ENCODE measurements at regions not wholly inside any gene's neighbourhood (a gene's known extent, or its start where the extent isn't known, plus 50 kb on each side); places are given as distances from the start of the nearest gene placed in this dataset.

DNA sequence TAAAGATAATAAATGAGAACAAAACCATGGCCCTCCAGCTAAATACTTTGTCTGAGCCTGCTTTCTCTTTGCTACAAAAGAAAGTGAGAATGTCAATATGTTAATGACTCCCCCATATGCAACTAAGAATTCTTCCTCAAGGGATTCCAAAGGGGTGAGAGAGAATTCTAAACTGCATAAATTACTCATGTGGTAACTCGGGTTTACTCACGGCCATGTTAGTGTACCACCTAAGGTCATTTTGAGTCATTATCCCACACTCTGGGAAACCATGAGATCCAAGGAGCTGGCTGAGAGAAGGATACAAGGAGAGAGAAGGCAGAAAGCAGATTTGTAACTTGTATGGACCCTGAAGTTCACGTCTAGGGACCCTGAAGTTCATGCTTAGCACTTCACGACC is 190.3 kb downstream of the DHX15 start:
- H3K4me1 ChIP-seq (ENCODE audit: insufficient read depth): no peaks in the 10 kb centered on the region
- H3K27me3 ChIP-seq: no peaks in the 10 kb centered on the region
- H3K9me3 ChIP-seq: no peaks in the 10 kb centered on the region
- H3K27ac ChIP-seq: no peak overlapping the region
- H3K36me3 ChIP-seq: no peaks in the 10 kb centered on the region
- intact Hi-C loops (cut with DNase I): no loop called here
- no peak overlapping the region for H3K4me3 ChIP-seq
- TF ChIP-seq, protein P1, sequence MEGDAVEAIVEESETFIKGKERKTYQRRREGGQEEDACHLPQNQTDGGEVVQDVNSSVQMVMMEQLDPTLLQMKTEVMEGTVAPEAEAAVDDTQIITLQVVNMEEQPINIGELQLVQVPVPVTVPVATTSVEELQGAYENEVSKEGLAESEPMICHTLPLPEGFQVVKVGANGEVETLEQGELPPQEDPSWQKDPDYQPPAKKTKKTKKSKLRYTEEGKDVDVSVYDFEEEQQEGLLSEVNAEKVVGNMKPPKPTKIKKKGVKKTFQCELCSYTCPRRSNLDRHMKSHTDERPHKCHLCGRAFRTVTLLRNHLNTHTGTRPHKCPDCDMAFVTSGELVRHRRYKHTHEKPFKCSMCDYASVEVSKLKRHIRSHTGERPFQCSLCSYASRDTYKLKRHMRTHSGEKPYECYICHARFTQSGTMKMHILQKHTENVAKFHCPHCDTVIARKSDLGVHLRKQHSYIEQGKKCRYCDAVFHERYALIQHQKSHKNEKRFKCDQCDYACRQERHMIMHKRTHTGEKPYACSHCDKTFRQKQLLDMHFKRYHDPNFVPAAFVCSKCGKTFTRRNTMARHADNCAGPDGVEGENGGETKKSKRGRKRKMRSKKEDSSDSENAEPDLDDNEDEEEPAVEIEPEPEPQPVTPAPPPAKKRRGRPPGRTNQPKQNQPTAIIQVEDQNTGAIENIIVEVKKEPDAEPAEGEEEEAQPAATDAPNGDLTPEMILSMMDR (IDR thresholded peaks at IDR 0.05): no peak
- no peak for TF ChIP-seq POLR2A (IDR thresholded peaks at IDR 0.05)
- no peak for TF ChIP-seq EP300 (IDR thresholded peaks at IDR 0.05)
- DNase-seq: no peak
- WGBS, 3 donors: 74 to 86% (median 82%) methylated on average over 4 of the region's 4 CpGs

DNA sequence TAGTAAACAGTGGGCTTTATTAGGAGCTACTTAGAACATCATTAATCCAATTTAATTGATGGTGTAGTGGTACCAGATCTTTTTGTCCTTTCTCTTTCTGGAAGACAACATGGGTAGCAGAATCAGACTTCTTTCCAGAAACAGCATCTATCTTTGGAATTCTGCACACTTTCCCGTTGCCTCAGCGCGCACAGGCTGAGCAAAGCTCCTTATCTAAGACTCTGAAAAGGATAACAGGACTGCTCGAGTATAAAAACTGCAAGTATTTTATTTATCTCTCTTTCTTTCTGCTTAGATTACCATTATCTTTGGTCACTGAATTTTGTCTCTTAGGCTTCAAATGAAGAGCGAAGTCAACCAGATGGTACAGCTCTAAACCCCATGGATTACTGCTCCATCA is 191.7 kb downstream of the DHX15 start:
- H3K4me3 ChIP-seq: no peak overlapping the region
- no peaks in the 10 kb centered on the region for H3K4me1 ChIP-seq (ENCODE audit: insufficient read depth)
- no peaks in the 10 kb centered on the region for H3K36me3 ChIP-seq
- intact Hi-C loops (cut with DNase I): no loop called here
- H3K27ac ChIP-seq: no peak overlapping the region
- 29 to 43% (median 34%) methylated on average over 5 of the region's 5 CpGs for WGBS, 3 donors
- H3K27me3 ChIP-seq: no peaks in the 10 kb centered on the region
- H3K9me3 ChIP-seq: no peaks in the 10 kb centered on the region
- TF ChIP-seq EP300 (IDR thresholded peaks at IDR 0.05) (no peak), POLR2A (IDR thresholded peaks at IDR 0.05) (no peak)
- TF ChIP-seq, protein P1 (IDR thresholded peaks at IDR 0.05): no peak
- no peak for DNase-seq

DNA sequence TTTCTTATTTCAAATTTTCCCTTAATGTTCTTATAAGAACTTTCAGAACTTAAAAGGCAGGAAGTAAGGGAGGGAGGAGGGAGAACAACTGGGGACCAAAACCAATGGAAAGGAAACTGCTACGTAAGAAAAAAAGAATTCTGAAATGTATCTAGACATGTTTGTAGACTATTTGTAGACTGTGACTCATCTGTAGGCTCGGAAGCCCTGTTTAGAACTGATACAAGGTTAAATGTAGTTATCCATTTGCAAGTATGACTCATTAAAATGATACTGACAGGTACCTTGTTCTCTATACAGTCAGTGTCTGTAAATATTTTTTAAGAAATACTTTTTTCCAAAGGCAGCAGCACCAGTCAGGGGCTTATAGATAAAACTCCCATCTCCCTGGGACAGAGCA is 202.0 kb downstream of the DHX15 start:
- TF ChIP-seq POLR2A (IDR thresholded peaks at IDR 0.05): no peak
- TF ChIP-seq, protein P1 (IDR thresholded peaks at IDR 0.05): no peak
- TF ChIP-seq EP300 (IDR thresholded peaks at IDR 0.05): no peak
- WGBS, 3 donors: 27 to 44% (median 32%) methylated on average over 2 of the region's 2 CpGs
- intact Hi-C loops (cut with DNase I): no loop called here
- H3K27ac ChIP-seq: no peak overlapping the region
- H3K4me3 ChIP-seq: no peak overlapping the region
- no peak for DNase-seq
- H3K36me3 ChIP-seq: no peaks in the 10 kb centered on the region
- H3K27me3 ChIP-seq: no peaks in the 10 kb centered on the region
- no peaks in the 10 kb centered on the region for H3K4me1 ChIP-seq (ENCODE audit: insufficient read depth)
- no peaks in the 10 kb centered on the region for H3K9me3 ChIP-seq

DNA sequence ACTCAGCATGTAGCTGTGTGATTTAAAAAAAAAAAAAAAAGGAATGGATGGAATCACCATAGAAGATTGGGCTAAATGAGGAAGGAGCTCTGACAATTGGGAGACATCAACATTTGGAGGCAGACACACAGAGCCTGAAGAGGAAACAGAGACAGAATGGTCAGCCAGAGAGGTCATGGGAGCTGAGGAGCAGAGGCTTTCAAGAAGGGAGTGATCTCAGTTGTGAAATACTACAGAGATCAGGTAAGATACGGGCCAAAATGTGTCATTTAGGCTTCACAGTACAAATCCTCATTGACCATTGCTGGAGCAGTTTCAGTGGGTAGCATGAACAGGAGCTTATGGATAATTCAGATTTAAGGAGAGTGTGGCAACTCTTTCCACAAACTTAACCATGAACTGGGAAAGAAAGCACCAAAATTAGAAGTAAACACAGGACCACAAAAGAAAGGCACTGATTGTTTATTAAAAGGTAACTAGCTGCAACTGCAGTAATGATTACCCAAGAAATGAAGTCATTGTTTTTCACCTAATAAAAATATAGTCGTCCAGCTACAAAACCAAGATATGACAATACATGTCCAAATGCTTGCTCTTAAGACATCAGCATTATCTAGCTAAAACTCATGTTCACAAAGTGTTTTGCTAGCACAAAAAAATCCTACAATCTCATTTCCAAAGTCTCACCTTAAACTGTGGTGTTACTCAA is 203.2 kb downstream of the DHX15 start:
- intact Hi-C loops (cut with DNase I): no loop called here
- TF ChIP-seq POLR2A (IDR thresholded peaks at IDR 0.05) (no peak), EP300 (IDR thresholded peaks at IDR 0.05) (no peak)
- TF ChIP-seq, protein P1 (IDR thresholded peaks at IDR 0.05): no peak
- no peak for DNase-seq
- no peak overlapping the region for H3K27ac ChIP-seq
- no peak overlapping the region for H3K4me3 ChIP-seq
- H3K4me1 ChIP-seq (ENCODE audit: insufficient read depth): no peaks in the 10 kb centered on the region
- H3K9me3 ChIP-seq: no peaks in the 10 kb centered on the region
- 60 to 64% (median 62%) methylated on average over 2 of the region's 2 CpGs for WGBS, 3 donors
- no peaks in the 10 kb centered on the region for H3K36me3 ChIP-seq
- no peaks in the 10 kb centered on the region for H3K27me3 ChIP-seq

All from ovary (tissue), 7 donors.